GM21528 (cell line): ENCODE measurements at regions not wholly inside any gene's neighbourhood (a gene's known extent, or its start where the extent isn't known, plus 50 kb on each side); places are given as distances from the start of the nearest gene placed in this dataset.
"Not testable (repeated sequence)": the region's sequence is repeated elsewhere in the genome, so short reads cannot be mapped to it uniquely, and the experiment has no call there.

Source experiments
- ATAC-seq: cut with Tn5 transposase; IDR thresholded peaks from one replicate; pipeline ENCODE4 v1.9.1; 2021; ENCODE audit warnings: mild to moderate bottlenecking, moderate library complexity; ENCODE audit not compliant: unreplicated experiment, low FRiP score

DNA sequence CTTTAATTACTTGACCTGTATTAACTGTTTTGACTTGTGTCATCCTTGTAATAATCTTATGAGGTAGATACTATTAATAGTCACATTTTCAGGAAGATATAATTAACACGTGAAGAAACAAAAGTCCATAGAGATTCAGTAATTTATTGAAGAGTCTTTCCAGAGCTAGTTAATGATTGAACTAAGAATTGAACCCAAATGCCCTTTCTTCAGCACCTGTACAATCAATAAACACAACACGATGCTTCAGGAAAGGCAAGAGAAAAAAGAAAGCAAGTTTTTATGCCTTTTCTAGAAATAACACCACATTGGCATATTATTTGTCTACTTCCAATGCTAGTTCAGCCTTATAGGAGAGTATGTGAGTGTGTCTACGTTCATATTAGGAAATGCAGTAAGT is 399.6 kb downstream of the NAF1 start:
- ATAC-seq = no peak

DNA sequence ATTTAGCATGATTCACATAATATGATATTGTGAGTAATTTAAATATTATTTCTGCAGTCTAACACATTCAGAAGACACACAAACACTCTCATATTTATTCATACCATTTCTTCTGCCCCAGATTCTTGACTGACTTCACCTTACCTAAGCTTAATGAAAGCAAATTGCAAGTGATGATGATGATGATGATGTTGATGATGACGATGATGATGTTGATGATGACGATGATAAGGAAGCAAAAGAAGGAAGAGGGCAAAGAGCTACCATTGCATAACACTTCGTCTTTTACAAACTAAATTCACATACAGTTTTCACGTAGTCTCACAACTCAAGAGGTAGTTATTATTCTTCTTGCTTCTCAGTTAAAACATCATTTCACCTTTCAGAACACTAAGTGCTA is 404.7 kb downstream of the NAF1 start:
- ATAC-seq = no peak

DNA sequence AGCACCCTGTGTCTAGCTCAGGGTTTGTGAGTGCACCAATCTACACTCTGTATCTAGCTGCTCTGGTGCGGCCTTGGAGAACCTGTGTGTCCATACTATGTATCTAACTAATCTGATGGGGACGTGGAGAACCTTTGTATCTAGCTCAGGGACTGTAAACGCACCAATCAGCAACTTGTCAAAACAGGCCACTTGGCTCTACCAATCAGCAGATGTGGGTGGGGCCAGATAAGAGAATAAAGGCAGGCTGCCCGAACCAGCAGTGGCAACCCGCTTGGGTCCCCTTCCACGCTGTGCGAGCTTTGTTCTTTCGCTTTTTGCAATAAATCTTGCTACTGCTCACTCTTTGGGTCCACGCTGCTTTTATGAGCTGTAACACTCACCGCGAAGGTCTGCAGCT is 426.5 kb downstream of the NAF1 start:
- not testable (repeated sequence) for ATAC-seq

DNA sequence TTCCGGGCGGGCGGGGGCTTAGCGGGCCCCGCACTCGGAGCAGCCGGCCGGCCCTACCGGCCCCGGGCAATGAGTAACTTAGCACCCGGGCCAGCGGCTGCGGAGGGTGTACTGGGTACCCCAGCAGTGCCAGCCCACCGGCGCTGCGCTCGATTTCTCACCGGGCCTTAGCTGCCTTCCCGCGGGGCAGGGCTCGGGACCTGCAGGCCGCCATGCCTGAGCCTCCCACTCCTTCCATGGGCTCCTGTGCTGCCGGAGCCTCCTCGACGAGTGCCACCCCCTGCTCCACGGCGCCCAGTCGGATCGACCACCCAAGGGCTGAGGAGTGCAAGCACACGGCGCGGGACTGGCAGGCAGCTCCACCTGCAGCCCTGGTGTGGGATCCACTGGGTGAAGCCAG is 427.1 kb downstream of the NAF1 start:
- ATAC-seq = not testable (repeated sequence)

DNA sequence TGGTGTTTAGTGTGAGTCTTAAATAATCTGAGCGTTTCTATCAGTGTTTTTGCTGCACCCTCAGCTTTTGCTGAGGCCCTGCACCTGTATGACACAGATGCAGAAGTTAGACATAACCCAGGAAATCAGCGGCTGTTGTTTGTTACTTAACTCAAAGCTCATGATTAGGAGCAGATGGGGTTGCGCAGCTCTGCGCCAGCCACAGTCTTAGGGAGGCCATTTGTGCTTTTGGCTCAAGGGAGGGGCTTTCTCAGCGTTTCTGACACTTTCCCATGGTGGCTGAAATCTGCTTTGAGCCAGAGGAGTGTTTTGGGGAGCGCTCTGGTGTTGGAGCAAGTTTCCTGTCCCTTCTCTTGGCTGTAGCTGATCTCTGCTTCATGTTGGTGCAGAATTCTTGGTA is 433.8 kb downstream of the NAF1 start:
- no peak for ATAC-seq

DNA sequence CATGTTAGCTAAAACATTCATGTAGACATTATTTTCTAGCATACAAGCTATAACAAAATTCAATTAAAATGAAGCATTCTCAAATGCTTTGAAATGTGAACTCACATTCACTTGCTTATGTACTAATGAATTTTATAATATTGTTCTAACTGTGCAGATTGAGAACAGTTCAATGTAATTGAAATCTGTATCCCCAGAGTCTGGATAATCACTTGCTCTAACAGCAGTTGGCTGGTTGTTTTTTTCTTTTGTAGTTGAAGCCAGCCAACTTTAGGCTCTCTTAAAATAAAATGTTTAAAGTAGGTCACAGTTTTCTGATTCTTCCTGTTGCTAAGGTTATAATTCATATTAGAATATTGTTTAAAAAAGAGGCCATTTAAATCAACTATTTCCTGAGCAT is 438.9 kb downstream of the NAF1 start:
- no peak for ATAC-seq

DNA sequence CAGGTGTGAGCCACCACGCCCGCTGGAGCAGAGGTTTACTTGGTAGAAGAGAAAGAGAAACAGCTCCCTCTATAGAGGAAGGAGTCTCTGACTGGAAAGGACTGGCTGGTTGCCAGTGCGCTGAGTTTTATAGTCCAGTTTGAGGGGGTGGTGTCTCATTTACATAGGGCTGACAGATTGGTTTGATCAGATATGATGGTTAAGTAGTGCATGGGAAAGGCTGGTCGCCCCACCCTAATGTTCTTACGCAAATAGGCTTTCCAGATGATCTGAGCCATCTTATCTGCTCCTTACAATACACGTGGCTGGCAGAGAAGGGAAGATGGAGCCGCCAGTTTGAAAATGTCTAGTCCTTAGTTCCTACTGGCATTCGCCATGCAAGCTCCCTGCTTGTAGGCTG is 439.5 kb downstream of the NAF1 start:
- ATAC-seq = no peak

DNA sequence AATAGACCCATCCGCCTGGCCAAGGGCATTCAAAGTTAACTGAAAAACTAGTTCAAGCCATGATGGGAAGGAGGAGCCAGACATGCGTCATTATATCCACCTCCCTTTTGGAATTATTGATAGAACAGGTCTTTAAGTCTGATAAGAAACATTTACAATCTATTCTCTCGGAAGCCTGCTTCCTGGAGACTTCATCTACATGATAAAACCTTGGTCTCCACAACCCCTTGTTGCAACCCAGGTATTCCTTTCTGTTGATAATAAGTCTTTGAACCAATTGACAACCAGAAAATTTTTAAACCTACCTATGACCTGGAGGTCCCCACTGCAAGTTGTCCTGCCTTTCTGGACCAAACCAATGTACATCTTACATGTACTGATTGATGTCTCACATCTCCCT is 451.3 kb downstream of the NAF1 start:
- ATAC-seq = no peak

DNA sequence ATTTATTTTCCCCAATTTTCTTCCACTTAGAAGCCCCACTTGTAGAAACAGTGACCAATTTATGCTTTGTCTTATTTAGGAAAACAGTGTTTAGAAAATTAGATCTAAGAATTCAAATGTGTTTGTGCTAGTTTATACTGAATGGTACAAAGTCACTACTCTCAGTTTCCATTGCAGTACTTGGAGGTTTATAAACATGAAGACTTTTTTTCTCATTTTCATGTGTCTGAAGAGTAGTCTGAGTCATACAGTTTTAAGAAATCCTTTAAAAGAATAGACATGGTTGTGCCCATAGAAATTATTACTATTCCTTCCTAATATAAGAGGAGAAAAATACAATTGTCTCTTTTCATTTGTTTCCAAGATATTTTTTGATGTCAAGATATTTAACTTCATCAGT is 458.7 kb downstream of the NAF1 start:
- no peak for ATAC-seq

DNA sequence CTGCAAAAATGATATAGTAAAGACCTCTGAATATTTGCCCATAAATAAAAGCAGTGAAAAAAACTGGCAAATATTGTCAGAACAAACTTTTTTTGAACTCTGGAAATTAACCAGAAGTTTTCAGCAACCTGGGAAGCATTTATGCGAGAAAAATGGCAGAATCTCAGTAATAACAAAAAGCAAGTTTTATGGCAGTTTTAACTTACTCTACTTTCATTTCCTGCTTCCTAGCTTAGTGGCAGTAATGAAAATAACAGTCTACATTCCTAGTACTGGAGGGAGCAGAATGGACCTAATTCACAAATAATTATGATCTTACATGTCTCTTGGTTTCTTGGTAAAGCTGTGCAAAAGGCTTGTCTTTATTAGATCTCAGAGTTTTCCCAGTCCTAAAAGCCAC is 460.1 kb downstream of the NAF1 start:
- no peak for ATAC-seq

DNA sequence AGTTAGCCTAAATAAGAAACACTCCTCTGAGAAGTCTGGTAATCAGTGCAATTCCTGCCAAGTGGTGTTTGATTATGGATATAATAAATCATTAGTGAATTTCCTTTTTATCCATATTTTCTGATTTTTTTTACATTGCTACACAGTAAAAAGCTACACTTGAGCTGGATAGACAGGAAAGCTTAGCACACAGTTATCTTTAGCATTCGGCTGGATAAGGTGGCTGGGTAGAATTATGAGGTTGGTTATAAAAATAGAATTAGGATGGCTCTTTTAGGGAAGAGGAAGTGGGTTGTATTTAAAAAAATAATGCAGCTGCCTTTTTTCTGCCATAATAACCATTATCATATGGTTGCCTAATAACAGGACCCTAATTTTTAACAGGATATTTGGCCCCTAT is 460.6 kb downstream of the NAF1 start:
- ATAC-seq = no peak

DNA sequence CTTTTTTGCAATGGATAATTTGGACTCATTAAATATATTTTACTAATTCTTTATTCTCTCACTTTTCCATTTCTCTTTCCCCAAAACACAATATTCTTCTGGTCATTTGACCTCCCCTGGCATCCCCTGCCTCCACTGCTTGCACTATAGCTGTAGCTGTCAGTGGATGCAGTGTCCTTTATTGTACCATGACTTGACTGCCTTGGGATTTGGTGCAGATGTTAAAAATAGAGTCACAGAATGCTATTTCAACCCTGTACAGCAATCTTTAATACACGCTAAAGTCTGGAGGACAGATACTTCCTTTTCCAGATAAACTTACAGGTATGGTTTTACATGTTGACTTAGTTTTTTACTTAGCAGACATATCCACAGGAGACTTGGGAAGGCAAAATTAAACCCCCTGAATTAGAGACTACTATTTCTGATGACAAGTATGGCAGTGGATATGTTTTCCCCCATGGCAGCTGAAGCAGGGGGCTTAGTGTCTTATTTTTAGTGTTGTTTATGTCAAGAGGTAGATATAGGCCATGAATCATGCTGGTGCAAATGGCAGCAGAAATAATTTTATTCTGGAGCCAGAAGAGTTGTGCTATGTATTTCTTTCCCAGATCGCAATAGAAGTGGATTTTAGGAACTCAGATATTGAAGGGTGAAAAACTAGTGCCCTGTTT is 461.4 kb downstream of the NAF1 start:
- ATAC-seq = no peak

DNA sequence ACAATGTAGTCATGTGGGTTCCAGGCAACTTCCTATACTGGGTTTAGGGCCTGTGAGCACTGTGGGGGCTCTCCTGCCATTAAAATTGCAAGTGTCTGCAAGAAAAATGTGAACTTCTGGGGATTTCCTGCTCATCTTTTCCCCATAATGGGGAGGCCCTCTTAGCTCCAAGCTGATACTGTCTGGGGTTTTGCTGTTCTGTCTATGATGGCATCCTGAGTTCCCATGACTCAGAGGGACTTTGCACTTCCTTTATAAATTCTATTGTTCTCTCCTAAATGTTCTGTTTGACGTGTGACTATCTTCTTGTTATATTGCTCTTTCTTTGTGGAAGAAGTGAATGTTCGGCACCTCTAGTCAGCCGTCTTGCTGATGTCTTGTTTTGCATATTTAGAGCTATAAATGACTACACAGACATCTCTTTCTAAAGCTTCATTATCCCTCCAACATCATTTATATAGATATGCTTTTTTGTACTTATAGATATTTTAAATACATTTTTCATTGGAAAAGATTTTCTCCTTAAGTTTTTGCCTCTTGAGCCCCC is 465.8 kb downstream of the NAF1 start:
- ATAC-seq = no peak

DNA sequence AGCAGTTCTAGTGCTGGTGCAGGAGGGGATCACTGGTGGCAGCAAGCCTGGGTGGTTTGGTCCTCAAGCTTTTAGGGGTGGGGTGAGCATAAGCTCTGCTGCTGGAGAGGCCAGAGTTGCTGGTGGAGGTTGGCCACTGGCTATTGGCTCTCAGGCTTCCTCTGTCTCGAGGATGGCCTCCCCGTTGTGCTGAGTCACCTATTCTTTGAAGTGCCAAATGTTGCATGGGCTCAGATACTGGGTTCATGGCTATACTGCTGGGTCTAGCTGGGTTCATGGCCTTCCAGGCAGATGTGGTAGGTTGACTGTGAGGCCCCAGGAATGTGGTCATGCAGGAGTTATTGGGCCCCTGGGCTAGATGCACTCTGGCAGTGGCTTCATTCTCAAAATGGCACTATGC is 466.3 kb downstream of the NAF1 start:
- ATAC-seq = no peak

DNA sequence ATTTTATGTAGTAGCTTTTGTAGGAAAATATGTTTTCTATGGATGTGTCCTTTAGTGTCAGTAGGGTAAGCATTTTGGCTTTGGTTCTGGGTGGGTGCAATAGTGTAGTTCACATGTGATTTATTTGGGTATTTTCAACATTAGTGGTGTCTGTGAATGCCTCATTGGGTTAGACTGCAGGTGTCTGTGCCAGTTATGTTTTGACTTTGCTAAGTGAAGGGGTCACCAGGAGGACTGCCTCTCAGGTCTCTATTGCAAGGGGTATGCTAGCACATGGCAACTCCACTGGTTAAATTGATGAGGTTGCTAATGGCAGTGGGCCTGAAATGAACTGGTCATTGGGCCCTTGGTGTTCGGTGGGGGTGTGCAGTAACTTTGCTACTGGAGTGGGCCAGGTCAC is 467.1 kb downstream of the NAF1 start:
- no peak for ATAC-seq

DNA sequence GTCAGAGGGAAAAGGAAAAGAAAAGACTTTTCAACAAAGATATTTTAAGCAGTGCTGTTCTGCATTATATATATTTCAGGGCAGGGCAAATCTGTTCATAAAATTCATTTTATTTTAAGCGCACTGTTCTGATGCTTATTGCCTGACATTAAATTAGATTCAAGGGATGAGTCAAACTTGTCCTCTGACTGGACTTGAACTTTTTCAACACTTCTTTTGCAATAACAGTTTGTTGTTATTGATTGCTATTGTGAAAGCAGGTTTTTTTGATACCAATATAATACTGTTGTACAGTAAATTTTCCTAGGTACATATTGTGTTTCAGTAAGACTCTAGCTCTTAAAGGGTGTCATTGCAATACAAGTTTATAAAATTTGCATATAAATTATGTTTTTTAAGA is 481.3 kb downstream of the NAF1 start:
- no peak for ATAC-seq

DNA sequence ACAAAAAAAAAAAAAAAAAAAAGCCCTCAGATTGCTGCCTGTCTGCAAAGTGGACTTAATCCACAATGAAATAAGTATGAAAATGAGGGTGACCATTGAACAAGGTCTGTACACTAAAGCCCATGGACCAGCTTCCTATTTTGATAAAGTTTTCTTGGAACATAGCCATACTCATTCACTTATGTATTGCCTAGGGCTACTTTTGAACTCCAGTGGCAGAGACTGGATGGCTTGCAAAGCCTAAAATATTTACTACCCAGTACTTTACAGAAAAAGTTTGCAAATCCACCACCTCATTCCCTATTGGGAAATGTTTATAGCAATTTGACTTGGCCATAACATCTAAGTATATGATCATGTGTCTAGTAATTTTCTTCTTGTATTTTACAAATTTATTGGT is 481.7 kb downstream of the NAF1 start:
- no peak for ATAC-seq

DNA sequence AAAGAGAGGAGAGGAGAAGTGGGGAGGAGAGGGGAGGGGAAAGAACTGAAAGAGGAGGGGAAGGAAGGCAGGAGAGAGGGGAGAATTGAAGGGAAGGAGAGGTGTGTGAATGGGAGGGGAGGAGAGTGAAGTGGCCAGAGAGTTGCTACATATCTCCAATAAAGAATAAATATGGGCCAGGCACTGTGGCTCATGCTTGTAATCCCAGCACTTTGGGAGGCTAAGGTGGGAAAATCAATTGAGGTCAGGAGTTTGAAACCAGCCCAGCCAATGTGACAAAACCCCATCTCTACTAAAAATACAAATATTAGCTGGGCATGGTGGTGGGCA is 482.4 kb downstream of the NAF1 start:
- no peak for ATAC-seq

DNA sequence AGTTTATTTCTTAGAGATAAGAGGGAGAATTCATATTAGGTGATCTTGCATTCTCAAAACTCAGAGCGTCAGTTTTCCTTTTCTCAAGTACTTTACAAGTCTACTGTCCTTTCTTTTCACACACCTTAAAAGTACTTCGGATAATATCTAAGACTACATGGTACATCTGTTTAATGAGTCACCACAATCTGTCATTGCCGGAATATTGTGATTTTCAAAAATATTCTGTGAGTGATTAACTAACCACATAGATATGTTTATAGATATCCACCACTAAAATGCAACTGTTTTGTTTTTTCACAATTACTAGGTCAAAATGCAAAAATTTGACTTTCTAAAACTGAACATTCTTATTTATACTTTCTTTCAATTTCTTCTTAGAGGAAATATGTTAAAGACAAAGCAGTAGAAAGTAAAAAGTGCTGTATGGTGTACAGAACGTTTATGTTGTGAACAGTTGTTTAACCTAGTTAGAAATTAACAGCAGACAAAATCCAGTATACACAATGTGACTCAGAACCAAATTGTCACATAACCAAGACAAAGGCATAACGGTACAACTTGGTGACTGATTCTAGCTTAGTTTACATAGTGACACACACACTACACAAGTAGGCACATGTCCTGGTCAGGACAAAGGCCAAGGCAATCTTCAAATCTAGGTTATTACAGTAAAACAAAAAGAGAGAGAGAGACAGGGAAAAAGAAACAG is 482.9 kb downstream of the NAF1 start:
- ATAC-seq = peak; percentile 85

DNA sequence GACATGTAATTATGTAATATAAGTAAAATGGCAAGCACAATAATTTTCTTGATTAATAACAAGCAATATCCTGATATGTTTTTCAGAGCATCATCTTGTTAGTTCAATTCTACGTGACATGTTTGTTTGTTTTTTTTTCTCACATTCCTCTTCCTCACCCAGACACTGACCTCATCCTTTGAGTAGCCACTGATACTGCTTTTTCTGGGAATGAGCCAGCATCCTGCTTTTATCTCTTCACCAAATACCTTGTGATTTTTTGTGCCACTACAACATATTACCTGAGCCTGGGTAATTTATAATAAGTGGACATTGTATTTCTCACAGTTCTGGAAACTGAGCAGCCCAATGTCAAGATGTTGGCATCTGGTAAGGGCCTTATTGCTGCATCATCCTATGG is 484.0 kb downstream of the NAF1 start:
- no peak for ATAC-seq

DNA sequence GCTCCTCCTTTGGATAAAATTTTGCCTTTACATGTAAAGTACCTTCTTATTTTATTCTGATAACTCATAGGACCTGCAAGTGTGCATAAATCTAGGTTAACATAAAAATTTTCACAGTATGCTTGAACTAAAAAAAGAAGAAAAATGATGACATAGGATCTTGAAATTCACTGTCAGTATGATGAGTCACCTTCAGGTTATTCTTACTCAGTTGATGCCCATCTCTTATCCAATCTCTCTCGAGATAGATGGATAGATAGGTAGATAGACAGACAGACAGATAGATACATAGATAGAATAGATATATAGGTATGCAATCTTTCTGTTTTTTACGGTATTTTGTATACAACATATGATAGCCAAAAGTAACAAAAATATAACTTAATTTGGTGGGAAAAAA is 485.5 kb downstream of the NAF1 start:
- no peak for ATAC-seq

DNA sequence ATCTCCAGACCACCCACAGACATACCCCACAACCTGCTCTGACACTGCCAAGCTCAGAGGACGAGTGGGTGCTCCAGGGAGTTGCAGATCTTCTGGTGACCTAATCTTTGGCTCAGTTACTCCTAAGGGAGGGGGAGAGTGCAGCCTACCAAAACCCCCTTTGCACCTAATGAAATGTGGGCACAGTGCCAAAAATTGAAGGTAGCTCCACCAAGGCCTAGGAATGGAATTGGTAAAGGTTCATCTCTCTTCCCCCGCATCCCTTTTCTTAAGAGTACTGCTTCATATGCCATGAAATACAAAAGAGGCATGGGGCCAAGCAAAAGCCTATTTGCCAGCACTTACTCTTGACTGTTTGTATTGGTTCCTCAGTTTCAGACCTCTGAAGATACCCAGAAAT is 491.0 kb downstream of the NAF1 start:
- no peak for ATAC-seq
